OCI-LY1 (cell line): ENCODE measurements at regions not wholly inside any gene's neighbourhood (a gene's known extent, or its start where the extent isn't known, plus 50 kb on each side); places are given as distances from the start of the nearest gene placed in this dataset.

ENCODE experiments used
- CTCF ChIP-seq: fragments of 200-600 bp; sonication (generic), shearing (Covaris generic); IDR thresholded peaks from 2 replicates; pipeline ENCODE4 v1.5.1; 2017; ENCODE audit warnings: mild to moderate bottlenecking, antibody characterized with exemption, low read length, moderate library complexity, mixed read lengths
- EZH2 ChIP-seq: fragments of 200-600 bp; sonication (generic), shearing (Covaris generic); IDR thresholded peaks from 2 replicates; pipeline ENCODE4 v1.8.0; 2017; ENCODE audit warnings: borderline replicate concordance, mixed run types, mild to moderate bottlenecking, antibody characterized with exemption, low read length, moderate library complexity, mixed read lengths

- no peak for TF ChIP-seq CTCF
- TF ChIP-seq EZH2 = no peak
Measured at GRCh38 chr3:181174676-181175233, 185.2 kb upstream of the DNAJC19 start.
